NCI-H1105 treated with DMSO at 0.1 percent for 48 hours (cell line): ENCODE measurements at regions not wholly inside any gene's neighbourhood (a gene's known extent, or its start where the extent isn't known, plus 50 kb on each side); places are given as distances from the start of the nearest gene placed in this dataset.
A peak's percentile ranks its signal among the peaks of the same experiment; 100 is the strongest.

Experiments
- DNase-seq: peaks from one replicate; lab custom pipeline; 2025; lab: John Stamatoyannopoulos, UW

DNA sequence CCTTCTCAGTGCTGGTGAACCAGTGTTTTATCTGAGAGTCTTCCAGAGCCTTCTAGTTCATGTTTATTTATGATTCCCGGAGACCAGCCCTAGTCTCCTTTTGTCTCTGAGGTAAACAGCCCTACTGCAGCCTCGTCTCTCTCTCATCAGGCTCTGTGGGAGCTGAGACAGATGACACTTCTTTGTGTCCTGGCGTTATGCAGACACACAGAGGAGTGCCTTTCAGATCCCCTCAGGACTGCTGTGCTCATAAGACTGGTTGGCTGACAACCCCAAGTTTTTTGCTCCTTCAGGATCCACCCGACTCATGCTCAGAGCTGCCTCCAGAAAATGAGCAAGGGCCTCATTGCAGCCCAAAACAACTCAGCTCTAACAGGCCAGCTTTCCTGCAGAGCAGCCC lies 523.8 kb upstream of the SPHKAP start:
- no peak for DNase-seq

- DNase-seq, result peak; percentile 2
Observed at GRCh38 chr2:228703152-228703551, 521.7 kb upstream of the SPHKAP start.

DNA sequence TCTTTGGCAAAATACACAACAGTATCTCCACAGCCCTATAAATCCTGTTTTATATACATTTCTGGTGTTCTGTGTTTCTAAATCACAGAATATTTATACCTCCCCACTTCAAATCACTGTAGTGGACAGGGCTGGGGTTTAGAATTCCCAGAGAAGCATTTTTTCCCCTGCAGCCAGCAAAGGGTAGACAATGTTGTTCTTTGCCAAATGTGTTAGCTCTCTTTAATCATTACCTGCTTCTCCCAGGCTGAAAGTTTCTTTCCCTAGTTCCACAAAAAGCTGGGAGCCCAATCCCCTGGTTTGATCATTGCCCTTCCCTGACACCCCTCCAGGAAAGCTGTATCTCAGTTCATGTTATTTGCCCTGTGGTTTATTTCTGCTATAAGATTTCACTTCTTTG lies 520.0 kb upstream of the SPHKAP start:
- DNase-seq, result no peak

GRCh38 chr2:228700638-228701037 lies 519.2 kb upstream of the SPHKAP start:
- DNase-seq, result no peak

- no peak for DNase-seq
Observed at GRCh38 chr2:228699888-228700287, 518.4 kb upstream of the SPHKAP start.

- DNase-seq, result no peak
Observed at GRCh38 chr2:228699400-228699799, 517.9 kb upstream of the SPHKAP start.

DNA sequence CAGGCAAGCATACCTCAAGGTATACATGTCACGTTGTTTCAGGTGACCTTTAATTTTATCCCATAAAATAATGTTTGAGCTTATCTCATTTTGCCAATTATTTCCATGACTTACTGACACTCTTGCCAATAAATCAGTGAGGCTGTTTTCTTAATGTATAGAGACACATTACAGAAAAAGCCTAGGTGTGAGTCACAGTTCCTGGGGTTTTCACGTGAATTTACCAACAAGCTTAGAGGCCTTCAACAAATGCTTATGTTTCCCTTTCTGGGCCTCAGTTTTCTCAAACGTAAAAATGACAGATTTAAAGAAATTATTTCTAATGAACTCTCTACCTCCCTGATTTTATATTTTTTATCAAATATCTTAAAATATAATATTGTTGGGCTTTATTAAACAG lies 517.5 kb upstream of the SPHKAP start:
- DNase-seq, result no peak

- DNase-seq, result no peak
Observed at GRCh38 chr2:228697456-228697855, 516.0 kb upstream of the SPHKAP start.

DNA sequence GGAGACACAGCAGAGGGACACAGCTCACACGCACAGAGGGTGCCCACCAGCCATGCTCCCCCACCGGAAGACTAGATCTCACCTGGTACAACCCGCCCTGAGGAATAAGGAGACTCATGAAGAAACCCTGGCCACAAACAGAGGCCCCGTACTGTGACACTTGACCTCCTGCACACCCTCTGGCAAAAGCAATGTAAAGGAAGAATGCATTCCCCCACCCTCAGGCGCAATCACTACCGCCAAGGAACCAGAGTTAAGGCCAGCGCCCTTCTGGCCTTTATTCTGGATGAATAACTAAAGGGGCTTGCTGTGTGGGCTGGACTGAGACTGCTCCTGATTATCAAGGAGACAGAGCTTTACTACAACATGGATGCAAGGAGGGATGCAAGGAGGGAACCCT lies 509.2 kb upstream of the SPHKAP start:
- DNase-seq, result no peak

GRCh38 chr2:228689053-228689452 lies 507.6 kb upstream of the SPHKAP start:
- peak; percentile 19 for DNase-seq

DNA sequence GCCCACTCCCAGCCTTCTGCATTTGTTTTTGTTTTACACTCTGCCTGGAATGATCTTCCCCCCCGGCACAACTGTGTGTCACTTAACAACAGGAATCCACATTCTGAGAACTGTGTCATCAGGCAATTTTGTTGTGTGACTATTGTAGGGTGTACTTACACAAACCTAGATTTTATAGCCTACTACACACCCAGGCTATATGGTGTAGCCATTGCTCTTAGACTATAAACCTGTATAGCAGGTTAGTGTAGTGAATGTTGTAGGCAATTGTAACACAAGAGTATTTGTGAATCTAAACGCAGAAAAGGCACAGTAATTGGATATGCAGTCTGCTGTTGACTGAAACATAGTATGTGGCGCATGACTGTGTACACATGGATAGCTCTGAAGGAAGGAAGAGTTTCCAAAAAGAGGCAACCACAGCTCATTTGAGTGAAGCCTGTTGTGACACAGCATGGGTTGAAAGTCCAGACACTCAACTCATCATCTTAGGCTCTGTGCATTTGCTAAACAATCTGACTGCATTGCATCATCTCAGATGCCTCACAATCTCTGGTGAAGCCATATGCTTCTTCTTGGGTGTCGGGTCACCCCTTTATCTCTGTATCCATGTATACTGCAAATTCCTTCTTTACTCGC lies 506.6 kb upstream of the SPHKAP start:
- no peak for DNase-seq

DNA sequence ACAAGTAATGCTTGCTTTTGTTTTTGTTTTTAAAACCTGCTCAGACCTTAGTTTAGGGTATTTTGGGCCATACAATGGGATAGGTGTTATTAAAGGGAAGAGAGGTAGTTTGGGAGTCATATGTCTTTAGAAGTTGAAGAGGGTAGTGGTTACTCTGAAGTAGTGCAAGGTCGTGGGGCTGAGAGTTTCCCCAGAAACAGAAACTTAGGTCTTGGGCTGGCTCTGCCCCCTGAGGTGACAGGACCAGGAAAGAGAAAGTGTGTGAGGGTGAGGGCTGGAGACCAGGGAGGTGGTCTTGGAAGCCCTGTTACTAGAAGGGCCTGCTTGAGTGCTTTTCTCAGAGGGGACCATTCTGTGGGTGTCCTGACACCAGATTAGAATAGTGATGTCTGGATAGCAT lies 500.5 kb upstream of the SPHKAP start:
- DNase-seq, result no peak

DNA sequence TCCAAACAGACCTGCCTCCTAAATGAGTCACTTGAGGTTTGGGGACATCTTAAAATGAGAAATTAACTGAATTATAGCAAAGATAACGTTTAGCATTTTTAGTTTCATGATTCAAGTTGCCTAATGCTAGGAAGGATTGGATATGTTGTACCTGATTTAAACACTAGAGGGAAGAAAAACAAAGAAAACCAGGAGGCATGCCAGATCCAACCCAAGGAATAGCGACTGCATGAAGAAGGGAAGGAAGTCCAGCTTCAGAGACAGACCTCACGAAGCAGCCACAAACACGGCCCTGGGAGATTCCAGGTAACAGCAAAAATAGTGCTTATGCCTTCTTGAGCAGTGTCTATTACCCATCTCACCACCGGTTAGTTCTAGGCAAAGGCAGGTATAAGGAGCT lies 499.9 kb upstream of the SPHKAP start:
- peak; percentile 10 for DNase-seq

DNA sequence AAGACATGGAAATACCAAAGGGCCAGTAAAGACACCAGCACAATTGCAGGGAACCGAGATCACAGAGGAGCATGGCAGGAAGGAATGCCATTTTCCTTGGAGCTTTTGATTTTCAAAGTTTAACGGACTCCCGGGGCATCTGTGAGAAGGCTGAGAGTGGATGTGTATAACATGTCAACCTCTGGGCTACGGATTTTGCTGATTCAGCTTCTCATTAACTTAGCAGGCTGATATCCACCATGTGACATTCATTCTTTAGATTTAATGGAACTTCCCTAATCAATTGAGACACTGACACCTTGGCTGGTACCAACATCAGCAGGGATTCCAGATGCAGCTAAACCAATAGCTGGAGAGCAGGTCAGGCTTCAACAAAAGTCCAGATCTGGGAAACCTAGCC lies 496.6 kb upstream of the SPHKAP start:
- DNase-seq, result no peak

DNA sequence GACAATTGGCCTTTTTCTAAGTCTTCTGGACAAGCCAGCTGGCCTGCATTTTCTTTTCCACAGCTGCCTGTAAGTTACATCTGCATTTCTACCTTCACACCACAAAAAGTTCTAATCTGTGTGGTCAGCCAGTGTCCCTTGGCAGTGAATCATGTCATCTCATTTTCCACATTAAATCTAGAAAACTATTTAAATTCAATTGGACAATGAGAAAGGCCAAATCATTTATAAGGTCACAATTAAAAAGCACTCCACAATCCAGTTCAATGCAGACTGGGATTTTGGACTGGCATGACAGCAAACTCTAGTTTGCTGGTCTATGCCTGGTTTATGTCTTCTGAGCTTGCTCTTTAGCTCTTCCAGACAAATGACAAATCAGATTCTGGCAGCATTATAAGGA lies 494.2 kb upstream of the SPHKAP start:
- DNase-seq, result no peak

DNA sequence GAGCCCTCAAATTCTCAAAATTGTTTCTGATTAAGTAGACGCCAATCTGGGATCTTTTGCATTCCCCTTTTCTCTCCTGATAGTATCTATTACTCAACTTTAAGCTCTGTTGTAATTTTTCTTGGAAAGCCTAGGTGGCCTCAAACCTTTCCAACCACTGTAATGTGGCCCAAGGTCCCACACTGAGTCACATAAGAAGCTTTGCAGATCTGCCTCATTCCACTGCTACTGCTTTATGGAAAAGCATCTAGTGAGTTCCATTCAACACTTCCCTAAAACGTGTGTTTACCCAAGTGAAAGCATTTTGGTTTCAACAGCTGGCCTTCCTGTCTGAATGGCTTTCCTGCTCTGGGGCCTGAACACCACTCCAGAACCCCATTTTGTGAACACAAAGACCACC lies 493.6 kb upstream of the SPHKAP start:
- DNase-seq, result no peak

DNA sequence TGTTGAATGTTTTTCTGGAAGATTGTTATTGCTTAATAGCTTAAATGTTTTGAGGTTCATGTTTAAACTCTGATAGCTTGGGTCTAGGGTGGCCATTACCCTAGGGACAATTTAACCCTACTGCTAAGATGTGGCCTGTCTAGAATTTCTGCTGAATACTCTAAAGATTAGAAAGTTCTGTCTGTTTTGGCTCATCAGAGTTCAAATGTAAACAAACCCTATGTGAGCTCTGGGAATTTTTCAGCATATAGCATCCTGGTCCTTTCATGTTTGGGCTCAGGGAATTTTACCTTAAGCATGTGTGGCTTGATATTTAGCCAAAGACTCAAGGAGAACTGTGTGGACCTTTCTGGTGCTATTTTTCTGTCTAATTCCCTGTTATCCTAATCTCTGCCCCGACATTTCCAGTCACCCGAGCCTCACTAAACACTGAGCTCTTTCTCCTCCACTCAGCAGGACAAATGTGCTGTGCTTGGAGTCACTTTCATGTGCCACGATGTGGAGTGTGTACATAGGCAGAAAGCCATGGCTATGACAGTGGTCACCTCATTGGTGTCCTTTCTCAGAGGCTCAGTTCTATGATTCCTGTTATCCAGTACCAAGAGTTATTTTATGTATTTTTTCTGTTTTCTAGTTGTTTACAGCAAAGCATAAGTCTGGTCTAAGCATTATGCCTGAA lies 492.5 kb upstream of the SPHKAP start:
- DNase-seq, result no peak

DNA sequence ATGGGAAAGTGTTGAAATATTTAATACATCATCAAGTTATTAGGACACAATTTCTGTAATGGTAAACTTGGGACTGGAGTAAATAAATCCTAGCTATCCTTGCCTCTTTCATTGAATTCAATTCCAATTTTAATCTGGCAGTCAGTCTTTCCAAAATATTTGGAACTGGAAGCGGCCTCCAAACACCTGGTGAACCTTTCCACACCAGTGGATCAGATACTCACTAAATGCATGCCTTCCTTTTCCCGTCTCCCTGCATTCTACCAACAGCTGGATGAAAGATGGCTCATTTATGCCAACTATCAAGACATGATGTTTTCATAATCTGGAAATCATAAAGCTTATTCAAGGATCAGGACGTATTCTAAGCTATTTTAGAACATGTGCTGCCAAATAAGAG lies 488.2 kb upstream of the SPHKAP start:
- DNase-seq, result no peak

DNA sequence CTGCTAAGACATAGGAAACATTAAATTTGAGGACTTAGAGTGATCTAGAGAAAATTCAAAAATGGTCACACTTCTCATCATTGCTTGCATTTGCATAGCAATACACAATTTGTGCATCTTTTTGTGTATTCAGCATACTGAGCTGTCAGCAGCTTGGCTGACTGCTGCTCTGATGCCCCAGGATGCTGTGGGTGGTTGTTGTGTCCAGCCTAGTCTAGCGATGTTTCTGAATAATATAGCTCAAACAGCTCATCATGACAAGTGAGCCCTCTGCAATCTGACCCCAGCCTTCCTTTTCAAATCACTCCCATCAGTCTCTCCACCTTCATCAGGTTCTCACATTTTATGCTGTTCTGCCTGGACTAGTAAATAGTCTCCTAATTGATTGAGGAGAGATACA lies 483.7 kb upstream of the SPHKAP start:
- no peak for DNase-seq

DNA sequence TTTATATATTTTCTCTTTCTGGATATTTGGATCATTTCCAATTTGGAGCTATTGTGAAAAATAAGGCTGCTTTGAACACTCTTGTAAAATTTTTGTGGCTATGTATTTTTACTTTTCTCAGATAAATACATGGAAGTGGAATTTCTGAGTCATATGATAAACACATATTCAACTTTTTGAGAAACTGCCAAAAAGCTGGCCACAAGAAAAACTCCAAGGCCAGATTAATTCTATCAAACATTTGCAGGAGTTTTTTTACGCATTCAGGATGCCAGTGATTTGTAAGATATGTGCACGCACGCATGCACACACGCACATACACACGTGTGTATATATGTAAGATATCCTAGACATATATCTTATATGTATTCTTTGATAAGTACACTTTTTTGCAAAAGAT lies 477.5 kb upstream of the SPHKAP start:
- no peak for DNase-seq

DNA sequence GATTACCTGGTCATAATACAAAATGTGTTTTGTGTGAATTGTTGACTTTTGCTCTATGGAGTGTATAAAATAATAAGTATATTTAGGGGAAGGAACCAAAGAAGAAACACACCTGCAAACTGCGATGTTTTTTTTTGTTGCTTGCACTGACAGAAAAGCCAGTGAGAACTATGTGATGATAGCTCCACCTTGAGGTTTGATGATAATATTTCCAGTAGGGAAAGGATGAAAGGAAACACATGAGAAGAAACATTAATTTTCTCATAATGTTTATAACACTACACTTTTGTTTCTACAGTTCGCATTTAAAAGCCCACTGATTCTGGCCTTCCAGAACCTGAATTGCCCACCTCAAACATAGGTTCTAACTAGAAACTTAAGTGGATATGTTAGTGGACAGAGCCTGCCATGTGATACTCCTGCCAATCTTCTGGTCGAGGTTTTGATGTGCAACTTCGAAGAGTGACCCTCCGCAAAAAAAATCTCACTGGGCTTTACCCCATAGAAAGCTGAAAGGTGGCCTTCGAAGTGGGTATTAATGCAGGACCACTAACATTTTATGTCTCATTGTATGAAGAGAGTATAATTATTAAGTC lies 476.4 kb upstream of the SPHKAP start:
- peak; percentile 58 for DNase-seq

DNA sequence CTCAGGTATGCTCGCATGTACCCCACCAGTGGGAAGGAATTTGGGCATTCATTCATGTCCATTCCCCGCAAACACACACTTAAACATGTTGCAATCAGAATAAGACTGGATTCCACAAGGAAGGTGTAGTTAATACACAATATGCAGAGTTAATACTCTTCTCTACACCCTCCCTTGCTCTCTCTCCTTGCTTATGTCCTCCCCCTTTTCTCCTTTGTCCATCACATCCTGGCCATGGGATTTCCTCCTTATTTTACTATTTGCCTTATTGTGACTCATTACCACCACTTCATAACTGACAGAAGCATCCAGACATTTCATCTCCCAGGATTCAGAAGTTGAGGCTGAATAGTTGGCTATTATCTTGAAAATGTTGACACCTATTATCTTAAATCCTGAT lies 473.8 kb upstream of the SPHKAP start:
- DNase-seq, result no peak

- DNase-seq, result no peak
Observed at GRCh38 chr2:228654707-228655106, 473.2 kb upstream of the SPHKAP start.

DNA sequence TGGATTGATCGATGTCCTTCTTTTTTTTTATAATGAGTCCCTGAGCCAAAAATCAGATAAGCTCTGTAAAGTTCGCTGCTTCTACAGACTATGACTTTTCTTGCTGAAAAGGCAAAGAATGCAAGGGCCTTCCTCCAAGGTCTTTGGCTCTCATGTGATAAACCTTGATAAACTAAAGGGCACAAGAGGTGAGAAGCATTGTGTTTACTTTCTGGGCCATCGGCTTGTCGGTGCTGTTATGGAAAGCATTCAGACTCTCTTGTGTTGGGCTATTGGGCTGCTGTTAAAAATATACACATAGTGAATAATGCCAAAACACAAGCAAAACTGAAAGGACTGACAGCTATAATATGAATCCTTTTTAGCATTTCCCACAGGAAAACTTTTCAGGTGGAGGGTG lies 472.4 kb upstream of the SPHKAP start:
- DNase-seq, result no peak
